Hepatocyte (in vitro differentiated cells): ENCODE measurements at regions not wholly inside any gene's neighbourhood (a gene's known extent, or its start where the extent isn't known, plus 50 kb on each side); places are given as distances from the start of the nearest gene placed in this dataset.

Source experiments
- DNase-seq: peaks from one replicate; pipeline ENCODE4 v3.0.0-alpha.2; 2016; ENCODE audit warnings: low spot score
- H2AFZ ChIP-seq: fragments of 200-600 bp; sonication (generic); 2 replicates; pipeline ENCODE4 v1.6.0; 2016; ENCODE audit warnings: antibody characterized with exemption, mild to moderate bottlenecking
- H3K27ac ChIP-seq: fragments of 200-600 bp; sonication (generic); 2 replicates; pipeline ENCODE4 v1.5.1; 2016; ENCODE audit warnings: mild to moderate bottlenecking
- H3K27me3 ChIP-seq: fragments of 200-600 bp; sonication (generic); 2 replicates; pipeline ENCODE4 v1.6.1; 2016
- H3K36me3 ChIP-seq: fragments of 200-600 bp; sonication (generic); replicated peaks from 2 replicates; pipeline ENCODE4 v1.5.1; 2016; ENCODE audit warnings: low read depth; ENCODE audit not compliant: insufficient read depth
- H3K4me1 ChIP-seq: fragments of 200-600 bp; sonication (generic); 2 replicates; pipeline ENCODE4 v1.5.1; 2016; ENCODE audit warnings: mild to moderate bottlenecking, moderate library complexity; ENCODE audit not compliant: insufficient read depth
- H3K4me2 ChIP-seq: fragments of 200-600 bp; sonication (generic); 2 replicates; pipeline ENCODE4 v1.6.0; 2016
- H3K4me3 ChIP-seq: fragments of 200-600 bp; sonication (generic); 2 replicates; pipeline ENCODE4 v1.5.1; 2016; ENCODE audit warnings: mild to moderate bottlenecking
- H3K79me2 ChIP-seq: fragments of 200-600 bp; sonication (generic); 2 replicates; pipeline ENCODE4 v1.6.0; 2017; ENCODE audit warnings: mild to moderate bottlenecking
- H3K9me2 ChIP-seq: fragments of 200-600 bp; sonication (generic); replicated peaks from 2 replicates; pipeline ENCODE4 v1.6.0; 2017; ENCODE audit warnings: mild to moderate bottlenecking; ENCODE audit not compliant: insufficient read depth
- H3K9me3 ChIP-seq: fragments of 200-600 bp; sonication (generic); 2 replicates; pipeline ENCODE4 v1.5.1; 2016; ENCODE audit warnings: low read depth, mild to moderate bottlenecking
- H4K20me1 ChIP-seq: fragments of 200-600 bp; sonication (generic); 2 replicates; pipeline ENCODE4 v1.6.0; 2016; ENCODE audit warnings: mild to moderate bottlenecking; ENCODE audit not compliant: insufficient read depth, poor library complexity, severe bottlenecking
- CTCF ChIP-seq: fragments of 200-600 bp; sonication (generic); IDR thresholded peaks from 2 replicates; pipeline ENCODE4 v1.5.1; 2016; ENCODE audit warnings: antibody characterized with exemption, mild to moderate bottlenecking; ENCODE audit not compliant: poor library complexity
- EZH2 ChIP-seq: fragments of 200-600 bp; sonication (generic); IDR thresholded peaks from 2 replicates; pipeline ENCODE4 v1.6.1; 2016; ENCODE audit warnings: antibody characterized with exemption, mild to moderate bottlenecking, borderline replicate concordance
- EZH2phosphoT487 ChIP-seq: fragments of 200-600 bp; sonication (generic); IDR thresholded peaks from one replicate; pipeline ENCODE4 v1.6.1; 2018; ENCODE audit warnings: antibody characterized with exemption, mild to moderate bottlenecking, low read depth, moderate library complexity; ENCODE audit not compliant: unreplicated experiment, severe bottlenecking
- WGBS: methylation state at CpG from one replicate; pipeline ENCODE4 v1.1.6; 2016; ENCODE audit warnings: low lambda C conversion rate; ENCODE audit errors: missing lambda C conversion rate; 5-methylcytosine and 5-hydroxymethylcytosine counted together

DNA sequence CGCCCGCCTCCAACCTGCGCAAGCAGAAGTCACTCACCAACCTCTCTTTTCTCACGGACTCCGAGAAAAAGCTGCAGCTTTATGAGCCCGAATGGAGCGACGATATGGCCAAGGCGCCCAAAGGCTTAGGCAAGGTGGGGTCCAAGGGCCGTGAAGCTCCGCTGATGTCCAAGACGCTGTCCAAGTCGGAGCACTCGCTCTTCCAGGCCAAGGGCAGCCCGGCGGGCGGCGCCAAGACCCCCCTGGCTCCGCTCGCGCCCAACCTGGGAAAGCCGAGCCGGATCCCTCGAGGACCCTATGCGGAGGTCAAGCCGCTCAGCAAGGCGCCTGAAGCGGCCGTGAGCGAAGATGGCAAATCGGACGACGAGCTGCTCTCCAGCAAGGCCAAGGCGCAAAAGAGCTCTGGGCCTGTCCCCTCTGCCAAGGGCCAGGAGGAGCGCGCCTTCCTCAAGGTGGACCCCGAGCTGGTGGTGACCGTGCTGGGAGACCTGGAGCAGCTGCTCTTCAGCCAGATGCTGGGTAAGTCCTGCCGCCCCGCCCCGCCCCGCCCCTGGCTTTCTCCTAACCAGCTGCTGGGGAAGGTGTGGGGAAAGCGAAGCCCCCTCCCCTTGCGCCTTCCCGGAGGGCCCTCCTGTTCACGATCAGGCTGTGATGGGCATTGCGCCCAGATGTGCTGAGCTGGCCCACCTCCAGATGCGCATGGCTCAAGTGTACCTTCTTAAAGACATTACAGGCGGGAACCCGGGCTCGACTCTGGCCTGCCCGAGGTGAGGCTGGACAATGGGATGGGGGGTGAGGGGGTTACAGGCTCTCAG is 110.2 kb downstream of the NAV1 start:
- no peak for TF ChIP-seq CTCF
- TF ChIP-seq EZH2: peak; percentile 22
- H3K4me2 ChIP-seq: peak overlapping the region; percentile 94
- H3K9me2 ChIP-seq: no peaks in the 10 kb centered on the region
- peaks cover 29% of the 10 kb centered on the region for H3K4me1 ChIP-seq
- peaks cover 19% of the 10 kb centered on the region for H3K79me2 ChIP-seq
- H3K36me3 ChIP-seq: no peaks in the 10 kb centered on the region
- no peaks in the 10 kb centered on the region for H4K20me1 ChIP-seq
- 5% methylated on average over 49 of the region's 52 CpGs for WGBS
- H3K27ac ChIP-seq: peak overlapping the region; percentile 89
- H3K27me3 ChIP-seq: peaks cover 31% of the 10 kb centered on the region
- peak overlapping the region; percentile 39 for H3K4me3 ChIP-seq
- peak; percentile 61 for DNase-seq
- peak overlapping the region; percentile 58 for H2AFZ ChIP-seq
- H3K9me3 ChIP-seq: no peaks in the 10 kb centered on the region

DNA sequence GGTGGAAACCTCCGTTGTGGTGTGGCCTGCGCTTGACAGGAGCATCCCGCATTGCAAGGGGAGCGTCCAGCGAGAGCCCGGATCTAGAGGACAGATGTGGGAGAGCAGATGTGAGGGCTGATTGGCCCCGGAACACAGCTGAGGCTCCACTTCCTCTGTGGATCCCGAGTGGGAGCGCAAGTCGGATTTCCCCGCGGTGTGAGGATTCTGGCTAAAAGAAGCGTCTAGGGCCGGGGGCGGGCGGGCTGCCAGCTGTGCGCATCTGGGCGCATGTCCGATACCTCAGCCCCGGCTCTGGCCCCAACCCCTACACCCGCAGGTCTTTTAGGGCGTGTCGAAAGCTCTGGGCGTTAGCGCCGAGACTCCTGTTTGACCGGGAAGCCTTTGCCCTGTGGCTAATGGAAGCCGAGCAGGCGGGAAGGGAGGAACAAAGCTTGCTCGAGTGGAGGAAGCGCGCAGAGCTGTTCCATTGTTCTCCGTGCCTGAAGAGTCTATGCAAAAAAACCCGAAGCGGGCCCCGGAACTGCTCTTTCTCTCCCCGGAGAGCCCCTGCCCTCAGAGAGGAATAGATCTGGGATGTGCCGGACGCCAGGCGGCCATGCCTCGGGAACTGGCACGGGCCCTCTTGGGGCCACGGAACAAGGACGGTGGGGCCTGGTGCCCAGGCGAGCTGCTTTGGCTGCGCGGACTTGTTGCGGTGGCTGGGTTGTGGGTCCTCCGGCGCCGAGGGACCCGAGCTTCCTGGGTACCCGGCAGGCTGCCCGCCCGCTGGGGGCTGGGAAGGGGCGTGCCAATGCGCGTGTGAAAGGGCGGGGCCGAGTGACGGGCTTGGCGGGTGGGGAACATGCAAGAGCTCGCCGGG is 111.1 kb downstream of the NAV1 start:
- DNase-seq: peak; percentile 88
- Histone ChIP-seq H3K9me2 (no peaks in the 10 kb centered on the region), H3K27me3 (peaks cover 31% of the 10 kb centered on the region), H4K20me1 (no peaks in the 10 kb centered on the region), H3K27ac (peak overlapping the region; percentile 89), H3K36me3 (no peaks in the 10 kb centered on the region), H3K4me1 (peaks cover 29% of the 10 kb centered on the region), H3K79me2 (peaks cover 19% of the 10 kb centered on the region), H2AFZ (peak overlapping the region; percentile 58), H3K4me3 (peak overlapping the region; percentile 39), H3K4me2 (peak overlapping the region; percentile 94), H3K9me3 (no peaks in the 10 kb centered on the region)
- peak; percentile 15 for TF ChIP-seq EZH2
- TF ChIP-seq EZH2phosphoT487: no peak
- no peak for TF ChIP-seq CTCF
- 2% methylated on average over 52 of the region's 64 CpGs for WGBS

DNA sequence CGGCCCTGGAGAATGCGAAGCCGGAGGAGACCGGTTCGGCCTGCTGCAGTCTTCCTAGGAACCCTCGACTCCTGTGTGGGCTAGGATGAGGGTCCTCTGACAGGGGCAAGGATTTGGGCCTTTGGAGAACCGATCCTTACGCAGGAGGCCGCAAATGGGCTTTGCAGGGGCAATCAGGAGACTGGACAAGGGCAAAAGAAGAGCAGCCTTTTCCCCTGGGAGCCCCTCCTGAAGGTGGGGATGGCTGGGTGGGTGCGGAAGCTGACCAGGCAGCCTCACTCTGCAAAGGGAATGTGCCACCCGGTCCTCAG is 111.7 kb downstream of the NAV1 start:
- 15% methylated on average over 11 of the region's 11 CpGs for WGBS
- peaks cover 31% of the 10 kb centered on the region for H3K27me3 ChIP-seq
- no peaks in the 10 kb centered on the region for H3K9me3 ChIP-seq
- H2AFZ ChIP-seq: no peak overlapping the region
- peak overlapping the region; percentile 89 for H3K27ac ChIP-seq
- peaks cover 31% of the 10 kb centered on the region for H3K4me1 ChIP-seq
- no peak for DNase-seq
- no peaks in the 10 kb centered on the region for H3K36me3 ChIP-seq
- H4K20me1 ChIP-seq: no peaks in the 10 kb centered on the region
- H3K4me3 ChIP-seq: no peak overlapping the region
- peaks cover 19% of the 10 kb centered on the region for H3K79me2 ChIP-seq
- H3K9me2 ChIP-seq: no peaks in the 10 kb centered on the region
- peak overlapping the region; percentile 94 for H3K4me2 ChIP-seq
- TF ChIP-seq EZH2phosphoT487 (no peak), CTCF (no peak), EZH2 (no peak)
